Small intestine (tissue), 7 donors: ENCODE measurements at regions not wholly inside any gene's neighbourhood (a gene's known extent, or its start where the extent isn't known, plus 50 kb on each side); places are given as distances from the start of the nearest gene placed in this dataset.
A peak's percentile ranks its signal among the peaks of the same experiment; 100 is the strongest.

Experiments
- DNase-seq, 2 donors: peaks; one replicate each; pipeline versions ENCODE4 v3.0.0 to v3.0.0-alpha.2; 2013
- FAIRE-seq: peaks from 2 replicates; lab custom pipeline; 2012; peaks lifted over from hg19 to GRCh38; lab: Jason Lieb, UNC
- H3K27ac ChIP-seq, 3 donors: one replicate each; pipeline ENCODE4 v1.5.1; 2013; ENCODE audit warnings: low read length in 2 of 3, mild to moderate bottlenecking in 2 of 3, control low read depth in 1 of 3, inconsistent platforms in 1 of 3, low read depth in 1 of 3, moderate library complexity in 1 of 3
- H3K27me3 ChIP-seq, 3 donors: one replicate each; pipeline ENCODE4 v1.6.1; 2013; ENCODE audit warnings: low read length in 3 of 3, inconsistent platforms in 1 of 3; ENCODE audit not compliant: control insufficient read depth in 3 of 3, insufficient read depth in 3 of 3
- H3K36me3 ChIP-seq, 3 donors: one replicate each; pipeline ENCODE4 v1.6.1; 2013; ENCODE audit warnings: low read length in 3 of 3, inconsistent platforms in 1 of 3, low read depth in 1 of 3, mild to moderate bottlenecking in 1 of 3, moderate library complexity in 1 of 3; ENCODE audit not compliant: control insufficient read depth in 3 of 3, insufficient read depth in 2 of 3
- H3K4me1 ChIP-seq, 3 donors: one replicate each; pipeline ENCODE4 v1.6.1; 2013; ENCODE audit warnings: low read length in 2 of 3, inconsistent platforms in 1 of 3, low read depth in 1 of 3, mild to moderate bottlenecking in 1 of 3, moderate library complexity in 1 of 3; ENCODE audit not compliant: control insufficient read depth in 3 of 3, insufficient read depth in 2 of 3
- H3K4me3 ChIP-seq, 3 donors: one replicate each; pipeline ENCODE4 v1.5.1; 2013; ENCODE audit warnings: low read length in 3 of 3, control low read depth in 1 of 3, inconsistent platforms in 1 of 3, low read depth in 1 of 3, mild to moderate bottlenecking in 1 of 3, moderate library complexity in 1 of 3
- H3K9me3 ChIP-seq, 2 donors: one replicate each; pipeline ENCODE4 v1.6.1; 2013; ENCODE audit warnings: low read depth in 1 of 2, low read length in 1 of 2; ENCODE audit not compliant: control insufficient read depth in 2 of 2, insufficient read depth in 1 of 2
- WGBS, 3 donors: extraction: QIAGEN DNeasy Blood & Tissue Kit; methylation state at CpG; one replicate each; pipeline ENCODE4 v1.1.7; 2013; 5-methylcytosine and 5-hydroxymethylcytosine counted together
- donor health status: healthy with polysubstance abuse.
- donor health status: control.
- donor health status: control.
- donor health status: Bipolar disorder and iron deficiency.
- donor health status: healthy.

GRCh38 chr12:45543887-45544286 is 185.6 kb upstream of the ARID2 start:
- H3K4me1 ChIP-seq = peaks cover 0 to 2% (median 0%) of the 10 kb centered on the region in 3 donors
- no peaks in the 10 kb centered on the region for H3K36me3 ChIP-seq
- WGBS, 3 donors = 0 to 2% (median 2%) methylated on average over 2 of the region's 2 CpGs
- no peak overlapping the region for H3K4me3 ChIP-seq
- no peaks in the 10 kb centered on the region for H3K27me3 ChIP-seq
- H3K9me3 ChIP-seq = no peaks in the 10 kb centered on the region
- DNase-seq = peak; percentile 74 to 80
- H3K27ac ChIP-seq = no peak overlapping the region
- FAIRE-seq = no peak

DNA sequence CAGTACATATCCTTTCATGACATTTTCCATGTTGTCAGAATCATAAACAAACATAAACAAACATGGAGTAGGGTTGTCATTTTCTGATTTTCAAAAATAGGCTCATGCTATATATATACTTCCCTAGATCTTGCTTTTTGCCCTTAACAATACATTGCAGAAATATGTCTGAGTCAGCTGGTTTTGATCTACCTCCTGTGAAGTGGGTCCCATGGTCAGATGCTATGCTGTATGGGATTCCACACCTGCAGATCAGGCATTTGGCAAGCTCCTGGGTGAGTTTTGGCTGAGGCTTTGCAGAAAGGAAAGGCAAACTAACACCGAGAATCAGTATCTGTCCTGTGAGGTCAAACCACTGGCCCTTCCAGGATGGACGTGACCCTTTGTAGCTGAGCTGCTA is 183.0 kb upstream of the ARID2 start:
- H3K27ac ChIP-seq = no peak overlapping the region
- no peak for FAIRE-seq
- no peaks in the 10 kb centered on the region for H3K36me3 ChIP-seq
- no peak for DNase-seq
- 29 to 69% (median 44%) methylated on average over 2 of the region's 2 CpGs for WGBS, 3 donors
- peaks cover 0 to 2% (median 0%) of the 10 kb centered on the region in 3 donors for H3K4me1 ChIP-seq
- no peaks in the 10 kb centered on the region for H3K27me3 ChIP-seq
- no peak overlapping the region for H3K4me3 ChIP-seq
- no peaks in the 10 kb centered on the region for H3K9me3 ChIP-seq

DNA sequence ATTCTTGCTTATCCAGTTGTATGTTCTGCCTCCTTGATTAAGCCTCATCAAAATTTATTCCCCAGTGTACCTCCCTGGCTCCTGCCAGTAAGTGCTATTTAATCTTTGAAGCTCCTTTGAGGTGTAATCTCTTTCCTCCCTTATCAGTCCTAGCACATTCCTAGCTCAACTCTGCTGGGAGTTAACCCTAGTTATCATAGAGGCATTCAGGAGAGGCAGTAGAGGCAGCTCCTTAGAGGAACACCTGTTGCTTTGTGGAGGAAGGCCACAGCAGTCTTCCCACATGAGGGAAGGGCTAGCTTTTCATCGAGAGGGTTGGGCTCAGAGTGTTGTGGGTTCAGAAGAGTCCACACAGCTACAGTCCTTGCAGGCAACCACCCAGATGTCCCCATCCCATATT is 182.4 kb upstream of the ARID2 start:
- H3K4me3 ChIP-seq = no peak overlapping the region
- H3K9me3 ChIP-seq = no peaks in the 10 kb centered on the region
- DNase-seq = peak; percentile 5 to 59
- H3K27ac ChIP-seq = no peak overlapping the region
- no peak for FAIRE-seq
- peaks cover 0 to 2% (median 0%) of the 10 kb centered on the region in 3 donors for H3K4me1 ChIP-seq
- no peaks in the 10 kb centered on the region for H3K36me3 ChIP-seq
- 0 to 63% (median 27%) methylated on average over 1 of the region's 1 CpG for WGBS, 3 donors
- no peaks in the 10 kb centered on the region for H3K27me3 ChIP-seq

- DNase-seq (no peak), FAIRE-seq (no peak)
- 22 to 31% (median 29%) methylated on average over 1 of the region's 1 CpG for WGBS, 3 donors
- Histone ChIP-seq H3K27me3 (no peaks in the 10 kb centered on the region), H3K4me1 (peaks cover 0 to 2% (median 0%) of the 10 kb centered on the region in 3 donors), H3K36me3 (no peaks in the 10 kb centered on the region), H3K27ac (no peak overlapping the region), H3K9me3 (no peaks in the 10 kb centered on the region), H3K4me3 (no peak overlapping the region)
Measured at GRCh38 chr12:45547822-45548221, 181.7 kb upstream of the ARID2 start.

DNA sequence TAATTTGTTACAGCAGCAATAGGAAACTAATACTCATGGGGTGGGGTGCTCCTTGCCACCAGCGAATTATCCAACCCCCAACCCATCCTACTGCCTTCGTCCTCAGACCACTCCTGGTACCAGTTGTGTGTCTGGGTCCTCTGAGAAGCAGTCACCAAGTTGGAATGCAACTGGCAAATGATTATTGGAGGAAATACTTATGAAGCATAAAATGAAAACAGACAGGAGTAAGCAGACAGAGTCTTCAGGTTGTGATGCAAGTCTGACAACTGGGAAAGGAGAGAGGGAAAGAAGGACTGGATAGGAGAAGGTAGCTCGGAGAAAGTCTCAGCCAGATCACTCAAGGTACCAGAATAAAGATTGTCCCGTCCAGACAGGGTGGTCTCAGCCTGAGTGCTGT is 181.1 kb upstream of the ARID2 start:
- Histone ChIP-seq H3K9me3 (no peaks in the 10 kb centered on the region), H3K27me3 (no peaks in the 10 kb centered on the region), H3K4me1 (peaks cover 0 to 2% (median 0%) of the 10 kb centered on the region in 3 donors), H3K27ac (no peak overlapping the region), H3K36me3 (no peaks in the 10 kb centered on the region), H3K4me3 (no peak overlapping the region)
- whole genome bisulfite sequencing, 3 donors = 77 to 78% (median 77%) methylated on average over 4 of the region's 4 CpGs
- no peak for FAIRE-seq
- no peak for DNase-seq

DNA sequence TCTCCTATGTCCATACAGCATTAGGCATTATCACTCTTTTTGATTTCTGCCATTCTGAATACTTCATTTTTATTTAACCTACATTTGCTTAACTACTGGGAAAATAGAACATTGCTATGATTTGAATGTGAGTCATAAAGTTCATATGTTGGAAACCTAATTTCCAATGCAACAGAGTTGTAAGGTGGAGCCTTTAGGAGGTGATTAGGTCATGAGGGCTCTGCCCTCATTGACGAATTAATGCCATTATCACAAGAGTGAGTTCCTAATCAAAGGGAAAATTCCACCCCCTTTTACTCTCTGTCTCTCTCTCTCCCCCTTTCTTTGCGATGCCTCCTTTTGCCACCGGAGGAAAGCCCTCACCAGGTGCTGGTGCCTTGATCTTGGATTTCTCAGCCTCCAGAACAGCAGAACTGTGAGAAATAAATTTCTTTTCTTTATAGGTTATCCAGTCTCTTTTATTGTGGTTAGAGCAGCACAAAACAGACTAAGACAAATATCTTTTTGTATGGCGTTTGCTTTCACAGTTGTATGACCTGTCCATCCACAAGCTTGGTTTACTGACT is 180.1 kb upstream of the ARID2 start:
- H3K36me3 ChIP-seq = no peaks in the 10 kb centered on the region

GRCh38 chr12:45553204-45553603 is 176.3 kb upstream of the ARID2 start:
- no peak for DNase-seq
- no peak for FAIRE-seq
- H3K9me3 ChIP-seq = no peaks in the 10 kb centered on the region
- no peaks in the 10 kb centered on the region for H3K36me3 ChIP-seq
- H3K4me3 ChIP-seq = no peak overlapping the region
- H3K27ac ChIP-seq = no peak overlapping the region
- WGBS, 3 donors = 79 to 87% (median 82%) methylated on average over 3 of the region's 3 CpGs
- H3K4me1 ChIP-seq = no peaks in the 10 kb centered on the region
- H3K27me3 ChIP-seq = no peaks in the 10 kb centered on the region

More for the DNA sequence above, 180.1 kb upstream of the ARID2 start:
- WGBS, 3 donors = 59 to 80% (median 79%) methylated on average over 4 of the region's 4 CpGs
- H3K27ac ChIP-seq = no peak overlapping the region
- DNase-seq (no peak), FAIRE-seq (no peak)
- peaks cover 0 to 2% (median 0%) of the 10 kb centered on the region in 3 donors for H3K4me1 ChIP-seq
- no peak overlapping the region for H3K4me3 ChIP-seq
- H3K27me3 ChIP-seq = no peaks in the 10 kb centered on the region
- H3K9me3 ChIP-seq = no peaks in the 10 kb centered on the region

DNA sequence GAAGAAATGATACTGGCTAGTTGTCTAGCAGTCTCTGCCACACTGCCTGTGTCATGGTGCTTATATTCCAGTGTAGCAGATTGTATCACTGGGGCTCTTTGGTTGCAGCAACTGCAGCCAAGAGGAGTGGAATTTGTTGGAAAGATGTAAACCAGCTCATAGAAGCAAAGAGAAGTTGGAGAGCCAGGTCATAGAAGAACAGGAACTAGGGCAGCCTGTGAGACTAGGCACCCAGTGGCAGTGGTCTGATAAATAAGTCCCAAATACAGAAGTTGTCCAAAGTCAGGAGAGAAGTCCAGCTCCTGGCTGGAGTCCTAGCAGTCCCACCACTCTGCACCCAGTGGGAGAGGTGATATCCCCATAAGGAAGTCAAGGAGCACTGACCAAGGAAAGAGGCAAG is 172.5 kb upstream of the ARID2 start:
- Histone ChIP-seq H3K9me3 (peaks cover 0 to 3% of the 10 kb centered on the region in 2 donors), H3K27me3 (no peaks in the 10 kb centered on the region)
- FAIRE-seq = no peak

GRCh38 chr12:45558353-45558752 is 171.2 kb upstream of the ARID2 start:
- WGBS, 3 donors = 90 to 96% (median 95%) methylated on average over 4 of the region's 4 CpGs

More for the DNA sequence above, 172.5 kb upstream of the ARID2 start:
- no peaks in the 10 kb centered on the region for H3K36me3 ChIP-seq
- H3K27ac ChIP-seq = no peak overlapping the region
- no peaks in the 10 kb centered on the region for H3K4me1 ChIP-seq
- no peak for DNase-seq
- no peak overlapping the region for H3K4me3 ChIP-seq

More at GRCh38 chr12:45558353-45558752, 171.2 kb upstream of the ARID2 start:
- no peak for DNase-seq
- no peaks in the 10 kb centered on the region for H3K36me3 ChIP-seq
- FAIRE-seq = no peak
- no peak overlapping the region for H3K4me3 ChIP-seq
- H3K9me3 ChIP-seq = peaks cover 0 to 3% of the 10 kb centered on the region in 2 donors
- H3K4me1 ChIP-seq = no peaks in the 10 kb centered on the region
- no peaks in the 10 kb centered on the region for H3K27me3 ChIP-seq
- no peak overlapping the region for H3K27ac ChIP-seq
